22Rv1 (cell line): ENCODE measurements at regions not wholly inside any gene's neighbourhood (a gene's known extent, or its start where the extent isn't known, plus 50 kb on each side); places are given as distances from the start of the nearest gene placed in this dataset.

Source experiments
- H3K27ac ChIP-seq: fragments of 450-650 bp; 2 replicates; pipeline ENCODE4 v1.5.1; 2017
- ZFX ChIP-seq: fragments of 450-650 bp; IDR thresholded peaks from 2 replicates; pipeline ENCODE4 v1.6.1; 2017; ENCODE audit warnings: antibody characterized with exemption, borderline replicate concordance
- TF ChIP-seq, protein P1 (sequence below): fragments of 450-650 bp; IDR thresholded peaks from 2 replicates; pipeline ENCODE4 v1.5.1; 2017; ENCODE audit warnings: mild to moderate bottlenecking

DNA sequence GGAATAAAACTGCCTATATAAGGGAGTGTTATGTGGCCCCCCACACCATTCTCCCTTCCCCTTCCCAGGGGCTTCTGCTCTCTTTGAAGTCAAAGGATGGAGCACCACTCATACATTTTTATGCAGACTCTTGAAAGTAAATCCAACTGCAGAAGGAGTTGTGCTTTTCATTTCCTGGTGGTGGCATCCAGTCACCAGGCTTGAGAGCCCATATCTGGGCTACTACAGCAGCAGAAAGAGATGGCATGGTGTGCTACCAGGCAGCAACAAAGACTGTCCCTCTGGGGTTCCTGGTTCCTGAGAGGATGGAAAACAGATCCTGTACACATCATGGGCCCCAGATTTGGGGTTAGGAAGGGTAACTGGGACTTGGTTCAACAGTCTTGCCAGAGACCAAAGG, 226.4 kb downstream of the CLIC5 start:
- H3K27ac ChIP-seq, result no peak overlapping the region
- no peak for TF ChIP-seq ZFX
- TF ChIP-seq, protein P1, sequence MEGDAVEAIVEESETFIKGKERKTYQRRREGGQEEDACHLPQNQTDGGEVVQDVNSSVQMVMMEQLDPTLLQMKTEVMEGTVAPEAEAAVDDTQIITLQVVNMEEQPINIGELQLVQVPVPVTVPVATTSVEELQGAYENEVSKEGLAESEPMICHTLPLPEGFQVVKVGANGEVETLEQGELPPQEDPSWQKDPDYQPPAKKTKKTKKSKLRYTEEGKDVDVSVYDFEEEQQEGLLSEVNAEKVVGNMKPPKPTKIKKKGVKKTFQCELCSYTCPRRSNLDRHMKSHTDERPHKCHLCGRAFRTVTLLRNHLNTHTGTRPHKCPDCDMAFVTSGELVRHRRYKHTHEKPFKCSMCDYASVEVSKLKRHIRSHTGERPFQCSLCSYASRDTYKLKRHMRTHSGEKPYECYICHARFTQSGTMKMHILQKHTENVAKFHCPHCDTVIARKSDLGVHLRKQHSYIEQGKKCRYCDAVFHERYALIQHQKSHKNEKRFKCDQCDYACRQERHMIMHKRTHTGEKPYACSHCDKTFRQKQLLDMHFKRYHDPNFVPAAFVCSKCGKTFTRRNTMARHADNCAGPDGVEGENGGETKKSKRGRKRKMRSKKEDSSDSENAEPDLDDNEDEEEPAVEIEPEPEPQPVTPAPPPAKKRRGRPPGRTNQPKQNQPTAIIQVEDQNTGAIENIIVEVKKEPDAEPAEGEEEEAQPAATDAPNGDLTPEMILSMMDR, result no peak

DNA sequence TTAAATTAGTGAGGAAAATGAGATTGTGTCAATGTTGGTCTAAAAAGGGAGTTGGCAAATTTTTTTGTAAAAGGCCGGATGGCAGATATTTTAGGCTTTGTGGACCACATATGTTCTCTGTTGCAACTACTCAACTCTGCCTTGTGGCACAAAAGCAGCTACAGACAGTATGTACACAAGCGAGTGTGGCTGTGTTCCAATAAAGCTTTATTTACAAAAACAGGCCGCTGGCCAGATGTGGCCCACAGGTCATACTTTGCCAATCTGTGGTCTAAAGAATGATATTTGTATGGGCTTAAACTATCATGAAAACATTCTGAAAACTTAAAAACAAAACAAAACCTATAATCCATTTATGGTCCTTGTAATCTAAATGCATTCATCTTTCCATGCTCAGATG, 228.3 kb downstream of the CLIC5 start:
- no peak for TF ChIP-seq ZFX
- TF ChIP-seq, protein P1, result no peak
- H3K27ac ChIP-seq, result no peak overlapping the region

DNA sequence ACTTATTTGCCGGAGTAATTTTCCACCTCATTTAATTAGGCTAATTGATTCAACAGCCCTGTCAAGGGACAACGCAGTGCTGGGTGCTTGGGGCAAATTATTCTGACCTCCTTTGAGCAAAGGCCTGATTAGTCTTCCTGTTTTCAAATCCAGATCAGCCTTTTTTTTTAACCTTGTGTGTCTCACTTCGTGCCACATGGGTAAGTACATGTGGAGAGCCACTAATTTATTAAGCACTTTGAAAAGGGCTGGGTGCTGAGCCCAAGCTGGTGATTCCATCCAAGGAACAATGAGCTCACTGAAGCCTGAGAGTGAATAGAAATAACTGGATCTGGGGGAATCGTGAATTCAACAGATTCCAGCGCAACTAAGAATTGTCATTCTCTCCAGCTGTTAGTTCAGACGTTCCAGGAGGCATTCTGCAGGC, 229.3 kb downstream of the CLIC5 start:
- no peak overlapping the region for H3K27ac ChIP-seq
- TF ChIP-seq, protein P1, result no peak
- TF ChIP-seq ZFX, result no peak

DNA sequence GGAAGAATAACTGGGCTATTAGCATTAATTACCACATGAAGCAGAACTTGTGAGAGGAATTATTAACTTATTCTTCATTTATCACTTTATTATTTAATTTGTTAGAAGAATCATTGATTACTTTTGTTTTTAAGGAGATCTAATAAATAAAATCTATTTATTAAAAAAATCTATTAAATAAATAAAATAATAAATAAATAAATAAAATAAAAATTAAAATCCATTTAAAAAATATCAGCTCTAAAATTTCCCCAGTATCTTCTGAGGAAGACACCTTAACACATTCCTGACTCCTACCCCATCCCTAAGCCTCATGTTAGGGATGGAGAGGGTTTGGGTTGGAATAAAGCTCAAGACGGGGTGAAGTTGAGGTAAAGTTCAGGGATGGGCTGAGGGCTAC, 231.4 kb downstream of the CLIC5 start:
- no peak for TF ChIP-seq ZFX
- TF ChIP-seq, protein P1, result no peak
- no peak overlapping the region for H3K27ac ChIP-seq

DNA sequence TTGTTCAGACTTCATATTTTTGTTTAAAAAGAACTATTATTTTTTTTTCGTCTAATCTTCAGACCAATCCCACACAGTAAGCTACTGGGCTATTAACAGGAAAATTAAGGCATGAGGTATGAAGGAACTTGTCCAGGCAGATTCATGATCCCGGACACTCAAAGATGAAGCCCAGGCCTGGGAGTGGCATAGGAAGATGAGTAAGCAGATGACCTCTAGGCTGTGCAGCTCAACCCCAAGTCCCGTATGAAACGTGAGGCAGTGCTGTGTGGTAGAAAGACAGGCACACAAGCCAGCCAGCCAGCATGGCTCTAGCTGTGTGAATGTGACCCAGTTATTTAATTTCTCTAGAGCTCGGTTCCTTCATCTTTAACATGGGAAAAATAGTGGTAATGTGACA, 231.9 kb downstream of the CLIC5 start:
- no peak for TF ChIP-seq ZFX
- TF ChIP-seq, protein P1, result no peak
- H3K27ac ChIP-seq, result no peak overlapping the region

DNA sequence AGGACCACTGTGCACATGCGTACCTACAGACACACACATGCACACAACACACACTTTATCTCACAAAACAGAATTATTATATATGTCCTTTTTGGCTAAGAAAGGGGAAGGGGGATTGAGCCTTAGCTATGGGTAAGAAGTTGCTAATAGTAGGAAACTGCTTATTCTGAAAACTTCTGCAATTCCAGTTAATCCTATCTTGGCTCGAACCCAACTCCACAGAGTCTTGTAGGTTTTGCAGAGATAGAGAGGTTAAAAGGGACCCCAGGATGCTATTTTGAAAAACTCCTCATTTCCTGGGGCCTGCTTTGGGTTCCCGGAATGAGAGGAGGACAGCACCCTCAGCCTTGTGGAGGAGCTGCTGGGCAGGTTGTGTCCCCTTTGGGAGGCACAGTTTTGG, 233.8 kb downstream of the CLIC5 start:
- TF ChIP-seq ZFX, result no peak
- TF ChIP-seq, protein P1, result no peak
- H3K27ac ChIP-seq, result no peak overlapping the region

DNA sequence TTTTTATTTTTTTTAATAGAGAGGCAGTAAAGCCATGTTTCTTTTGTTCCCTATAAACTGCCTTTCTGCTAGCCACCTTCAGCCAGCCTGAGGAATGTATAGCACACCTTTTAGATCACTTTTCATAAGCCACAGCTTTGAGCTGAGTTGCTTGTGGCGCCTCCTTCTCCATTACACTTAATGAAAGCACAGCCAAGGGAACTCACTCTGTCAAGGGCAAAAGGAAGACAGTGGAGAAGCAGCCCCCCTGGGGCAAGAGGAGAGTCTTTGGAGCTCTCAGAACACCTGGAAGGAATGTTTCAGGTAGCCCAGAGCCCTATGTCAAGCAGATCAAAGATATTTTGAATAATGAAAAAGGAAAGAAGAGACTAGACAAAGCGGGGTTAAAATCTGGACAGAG, 235.1 kb downstream of the CLIC5 start:
- no peak for TF ChIP-seq ZFX
- TF ChIP-seq, protein P1, result no peak
- H3K27ac ChIP-seq, result no peak overlapping the region
